A549 (cell line): ENCODE measurements at regions not wholly inside any gene's neighbourhood (a gene's known extent, or its start where the extent isn't known, plus 50 kb on each side); places are given as distances from the start of the nearest gene placed in this dataset.

Experiments
- EP300 ChIP-seq, 2 experiments: fragments of >200 bp; sonication (Bioruptor Twin); formaldehyde crosslinking; IDR thresholded peaks; 2 replicates in 1 of 2; 3 replicates in 1 of 2; pipeline ENCODE4 v1.6.1; 2016 to 2017
- JUNB ChIP-seq: fragments of >200 bp; sonication (Bioruptor Twin); formaldehyde crosslinking; IDR thresholded peaks from 2 replicates; pipeline ENCODE4 v1.6.1; 2016
- KDM1A ChIP-seq: fragments of 200-600 bp; sonication (generic); IDR thresholded peaks from 2 replicates; pipeline ENCODE4 v1.6.1; 2016; ENCODE audit warnings: low read depth, mild to moderate bottlenecking
- MAX ChIP-seq: IDR thresholded peaks from 2 replicates; pipeline ENCODE4 v1.6.1; 2012
- MAZ ChIP-seq: fragments of 150-350 bp; IDR thresholded peaks from 2 replicates; pipeline ENCODE4 v1.6.1; 2014; ENCODE audit warnings: antibody characterized with exemption, low read depth, low read length, borderline replicate concordance
- NFE2L2 ChIP-seq: fragments of 150-350 bp; conservative IDR thresholded peaks from 2 replicates; pipeline ENCODE4 v1.6.1; 2014; ENCODE audit warnings: low read length
- POLR2AphosphoS2 ChIP-seq: conservative IDR thresholded peaks from 2 replicates; pipeline ENCODE4 v1.6.1; 2012; ENCODE audit warnings: low read length, improper control_type of control experiment, inconsistent platforms
- RCOR1 ChIP-seq: fragments of 150-350 bp; IDR thresholded peaks from 2 replicates; pipeline ENCODE4 v1.6.1; 2014; ENCODE audit warnings: antibody characterized with exemption, low read length, low read depth
- RFX5 ChIP-seq: fragments of 450-650 bp; IDR thresholded peaks from 2 replicates; pipeline ENCODE4 v1.7.1; 2014; ENCODE audit warnings: antibody characterized with exemption, mild to moderate bottlenecking, moderate library complexity
- TP53 ChIP-seq: fragments of 250-450 bp; sonication (Bioruptor Pico); IDR thresholded peaks from 2 replicates; pipeline ENCODE4 v1.5.0; 2021; ENCODE audit warnings: mild to moderate bottlenecking, moderate library complexity
- TF ChIP-seq, protein P1 (sequence below): fragments of >200 bp; sonication (Bioruptor Twin); formaldehyde crosslinking; IDR thresholded peaks from 3 replicates; pipeline ENCODE4 v1.5.1; 2016
- TF ChIP-seq, protein P2 (sequence below): fragments of >200 bp; sonication (Bioruptor Twin); formaldehyde crosslinking; IDR thresholded peaks from 2 replicates; pipeline ENCODE4 v1.6.1; 2016

GRCh38 chr2:145736871-145737270 lies 1217.0 kb upstream of the ZEB2 start:
- TF ChIP-seq RFX5 (no peak), EP300 (IDR thresholded peaks at IDR 0.05) (no peak), POLR2AphosphoS2 (no peak), NFE2L2 (no peak), MAZ (no peak), RCOR1 (no peak), TP53 (CRISPR knock-in tag) (no peak), MAX (no peak), JUNB (no peak), KDM1A (no peak)
- TF ChIP-seq, protein P1, sequence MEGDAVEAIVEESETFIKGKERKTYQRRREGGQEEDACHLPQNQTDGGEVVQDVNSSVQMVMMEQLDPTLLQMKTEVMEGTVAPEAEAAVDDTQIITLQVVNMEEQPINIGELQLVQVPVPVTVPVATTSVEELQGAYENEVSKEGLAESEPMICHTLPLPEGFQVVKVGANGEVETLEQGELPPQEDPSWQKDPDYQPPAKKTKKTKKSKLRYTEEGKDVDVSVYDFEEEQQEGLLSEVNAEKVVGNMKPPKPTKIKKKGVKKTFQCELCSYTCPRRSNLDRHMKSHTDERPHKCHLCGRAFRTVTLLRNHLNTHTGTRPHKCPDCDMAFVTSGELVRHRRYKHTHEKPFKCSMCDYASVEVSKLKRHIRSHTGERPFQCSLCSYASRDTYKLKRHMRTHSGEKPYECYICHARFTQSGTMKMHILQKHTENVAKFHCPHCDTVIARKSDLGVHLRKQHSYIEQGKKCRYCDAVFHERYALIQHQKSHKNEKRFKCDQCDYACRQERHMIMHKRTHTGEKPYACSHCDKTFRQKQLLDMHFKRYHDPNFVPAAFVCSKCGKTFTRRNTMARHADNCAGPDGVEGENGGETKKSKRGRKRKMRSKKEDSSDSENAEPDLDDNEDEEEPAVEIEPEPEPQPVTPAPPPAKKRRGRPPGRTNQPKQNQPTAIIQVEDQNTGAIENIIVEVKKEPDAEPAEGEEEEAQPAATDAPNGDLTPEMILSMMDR, result no peak
- TF ChIP-seq, protein P2, sequence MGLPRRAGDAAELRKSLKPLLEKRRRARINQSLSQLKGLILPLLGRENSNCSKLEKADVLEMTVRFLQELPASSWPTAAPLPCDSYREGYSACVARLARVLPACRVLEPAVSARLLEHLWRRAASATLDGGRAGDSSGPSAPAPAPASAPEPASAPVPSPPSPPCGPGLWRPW, result no peak
